ENCODE measurements at regions not wholly inside any gene's neighbourhood (a gene's known extent, or its start where the extent isn't known, plus 50 kb on each side); places are given as distances from the start of the nearest gene placed in this dataset.

GRCh38 chr1:234989019-234989418 is 139.6 kb downstream of the TOMM20 start:
- TF ChIP-seq POLR2AphosphoS5 (IDR thresholded peaks at IDR 0.05) (no peak), CTCF (IDR thresholded peaks at IDR 0.05) (no peak), POLR2A (IDR thresholded peaks at IDR 0.05) (no peak)
